ENCODE measurements at regions not wholly inside any gene's neighbourhood (a gene's known extent, or its start where the extent isn't known, plus 50 kb on each side); places are given as distances from the start of the nearest gene placed in this dataset.

DNA sequence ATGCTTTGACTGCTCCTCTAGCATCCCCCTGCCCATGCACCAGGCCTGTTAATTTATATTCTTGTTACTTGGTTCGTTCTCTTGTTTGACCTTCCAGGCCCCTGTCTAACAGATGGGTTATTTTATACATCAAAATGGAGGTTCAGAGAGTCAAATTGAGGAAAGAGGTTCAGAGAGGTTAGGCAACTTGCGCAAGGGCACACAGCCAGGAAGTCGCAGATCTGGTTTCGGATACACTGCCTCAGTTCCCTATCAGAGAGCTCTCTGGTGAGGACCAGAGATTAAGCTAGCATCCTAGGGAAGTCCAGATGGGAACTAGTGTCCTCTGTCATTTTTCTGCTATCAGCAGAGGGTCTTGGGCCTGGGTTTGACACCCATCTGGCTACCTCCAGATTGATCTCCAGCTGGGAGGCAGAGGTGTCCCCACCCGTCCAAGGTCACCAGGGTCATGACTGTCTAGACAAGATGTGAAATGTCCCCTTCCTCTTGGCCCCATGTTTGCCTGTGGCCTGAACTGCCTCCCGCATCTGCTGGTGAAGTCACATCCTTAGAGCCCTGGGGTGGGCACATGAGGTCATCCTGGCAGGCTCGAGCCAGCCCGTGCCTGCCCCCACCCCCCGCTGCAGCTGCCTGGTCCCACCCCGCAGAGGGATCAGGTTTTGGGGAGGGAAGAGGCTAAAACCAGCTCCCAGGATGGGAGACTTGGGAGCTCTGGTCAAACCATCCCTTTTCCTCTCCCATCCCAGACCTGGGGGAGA, 84.3 kb upstream of the NCOR2 start:
- CTCF ChIA-PET = no interaction called here
- H3K27ac ChIP-seq (ENCODE audit: low read length) = no peak overlapping the region
- Mint-ChIP-seq H3K27me3 (peaks cover 0 to 9% of the 10 kb centered on the region in 2 donors), H3K4me3 (no peak overlapping the region), H3K36me3 (no peaks in the 10 kb centered on the region), H3K4me1 (peaks cover 7 to 12% (median 10%) of the 10 kb centered on the region in 3 donors), H3K9me3 (peaks cover 0 to 9% (median 5%) of the 10 kb centered on the region in 3 donors), H3K27ac (no peak overlapping the region)
- POLR2A ChIA-PET = interaction anchor here in 1 of 2 donors (0.5 kb wide), 1 partner anchor 12 kb away, joined by 3 read pairs; no protein-coding TSS in a partner anchor
- no peak overlapping the region for H3K4me3 ChIP-seq (ENCODE audit: control insufficient read depth in 1 of 2, extremely low read depth in 1 of 2, low read length in 1 of 2)
- H3K9me3 ChIP-seq = no peaks in the 10 kb centered on the region
- DNase-seq (no peak), ATAC-seq (replicated peaks in 1 of 4) (no peak)
- no peaks in the 10 kb centered on the region for H3K36me3 ChIP-seq (ENCODE audit: control insufficient read depth in 2 of 2, extremely low read depth in 1 of 2, insufficient read depth in 1 of 2, low read length in 1 of 2)
- H3K27me3 ChIP-seq (replicated peaks in 1 of 2; ENCODE audit: control insufficient read depth in 2 of 2, extremely low read depth in 1 of 2, insufficient read depth in 2 of 2, low read length in 1 of 2) = peaks cover 0 to 32% of the 10 kb centered on the region in 2 experiments
- WGBS (ENCODE audit: insufficient coverage) = 100% methylated on average over 2 of the region's 10 CpGs
- H3K4me1 ChIP-seq (ENCODE audit: control insufficient read depth in 1 of 2, extremely low read depth in 1 of 2, insufficient read depth in 2 of 2, low read length in 2 of 2) = peaks cover 0 to 5% of the 10 kb centered on the region in 2 experiments

DNA sequence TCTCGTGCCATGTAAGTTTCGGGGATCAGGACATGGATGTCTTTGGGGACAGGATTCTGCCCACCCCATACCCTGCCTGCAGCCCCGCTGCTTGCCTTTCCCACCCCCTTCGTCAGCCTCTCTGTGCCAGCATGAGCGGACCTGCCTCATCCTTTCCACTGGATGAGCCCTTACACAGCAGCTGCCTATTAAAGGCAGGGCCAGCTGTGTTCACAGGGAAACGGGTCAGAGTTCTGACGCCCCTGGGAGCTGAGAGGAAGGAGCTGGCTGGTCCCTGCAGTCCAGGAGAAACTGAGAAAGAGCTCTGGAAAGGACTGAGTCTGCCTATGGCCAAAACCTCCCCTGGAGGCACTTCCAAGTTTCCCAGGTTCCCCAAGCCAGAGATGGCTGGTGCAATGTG, 83.5 kb upstream of the NCOR2 start:
- Histone ChIP-seq H3K4me3 (ENCODE audit: control insufficient read depth in 1 of 2, extremely low read depth in 1 of 2, low read length in 1 of 2) (no peak overlapping the region), H3K27ac (ENCODE audit: low read length) (no peak overlapping the region), H3K9me3 (no peaks in the 10 kb centered on the region), H3K36me3 (ENCODE audit: control insufficient read depth in 2 of 2, extremely low read depth in 1 of 2, insufficient read depth in 1 of 2, low read length in 1 of 2) (no peaks in the 10 kb centered on the region), H3K27me3 (replicated peaks in 1 of 2; ENCODE audit: control insufficient read depth in 2 of 2, extremely low read depth in 1 of 2, insufficient read depth in 2 of 2, low read length in 1 of 2) (peaks cover 0 to 34% of the 10 kb centered on the region in 2 experiments), H3K4me1 (ENCODE audit: control insufficient read depth in 1 of 2, extremely low read depth in 1 of 2, insufficient read depth in 2 of 2, low read length in 2 of 2) (peaks cover 3 to 13% of the 10 kb centered on the region in 2 experiments)
- no peak overlapping the region for H3K27ac Mint-ChIP-seq
- H3K4me1 Mint-ChIP-seq = peaks cover 15 to 19% (median 17%) of the 10 kb centered on the region in 3 donors
- peaks cover 0 to 9% (median 5%) of the 10 kb centered on the region in 3 donors for H3K9me3 Mint-ChIP-seq
- WGBS (ENCODE audit: insufficient coverage) = 84% methylated on average over 4 of the region's 7 CpGs
- ATAC-seq (replicated peaks in 1 of 4) (no peak), DNase-seq (no peak)
- peaks cover 0 to 7% of the 10 kb centered on the region in 2 donors for H3K27me3 Mint-ChIP-seq
- H3K4me3 Mint-ChIP-seq = no peak overlapping the region
- POLR2A ChIA-PET = interaction anchor here in 1 of 2 donors (0.5 kb wide), 1 partner anchor 11 kb away, joined by 3 read pairs; no protein-coding TSS in a partner anchor
- CTCF ChIA-PET = no interaction called here
- H3K36me3 Mint-ChIP-seq = no peaks in the 10 kb centered on the region

DNA sequence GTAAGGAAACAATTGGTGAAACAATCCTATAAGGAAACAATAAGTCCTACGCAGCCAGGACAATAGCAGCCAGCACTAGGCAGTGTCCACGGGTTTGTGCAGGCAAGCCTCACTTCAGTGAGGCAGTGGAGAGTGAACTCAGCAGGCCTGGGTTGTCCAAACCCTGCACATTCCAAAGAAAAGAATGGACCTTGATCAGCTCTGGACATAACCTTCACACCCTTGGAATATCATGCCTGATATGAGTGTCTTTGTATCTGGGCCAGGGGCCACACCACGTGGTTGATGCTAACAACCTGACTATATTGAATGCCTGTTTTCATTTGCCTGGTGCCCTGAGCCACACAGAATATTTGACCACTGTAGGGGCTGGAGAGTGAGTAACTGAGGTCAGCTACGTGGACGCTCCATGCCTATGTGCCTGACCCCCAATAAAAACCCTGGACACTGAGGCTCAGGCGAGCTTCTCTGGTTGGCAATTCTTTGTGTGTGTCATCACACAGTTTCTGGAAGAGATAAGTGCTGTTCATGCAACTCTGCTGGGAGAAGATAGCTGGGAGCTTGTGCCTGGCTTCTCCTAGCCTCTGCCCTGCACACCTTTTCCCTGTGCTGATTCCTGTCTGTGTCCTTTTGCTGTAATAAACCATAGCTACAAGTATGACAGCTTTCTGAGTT, 81.4 kb upstream of the NCOR2 start:
- no peak overlapping the region for H3K4me3 ChIP-seq (ENCODE audit: control insufficient read depth in 1 of 2, extremely low read depth in 1 of 2, low read length in 1 of 2)
- H3K9me3 ChIP-seq = no peaks in the 10 kb centered on the region
- peaks cover 0 to 6% of the 10 kb centered on the region in 2 donors for H3K27me3 Mint-ChIP-seq
- ChIA-PET CTCF (no interaction called here), POLR2A (no interaction called here)
- H3K9me3 Mint-ChIP-seq = peaks cover 0 to 9% (median 5%) of the 10 kb centered on the region in 3 donors
- H3K4me1 Mint-ChIP-seq = peaks cover 23 to 27% (median 24%) of the 10 kb centered on the region in 3 donors
- no peak overlapping the region for H3K4me3 Mint-ChIP-seq
- no peaks in the 10 kb centered on the region for H3K36me3 Mint-ChIP-seq
- H3K36me3 ChIP-seq (ENCODE audit: control insufficient read depth in 2 of 2, extremely low read depth in 1 of 2, insufficient read depth in 1 of 2, low read length in 1 of 2) = no peaks in the 10 kb centered on the region
- DNase-seq (no peak), ATAC-seq (replicated peaks in 1 of 4) (no peak)
- peaks cover 5 to 20% of the 10 kb centered on the region in 2 experiments for H3K4me1 ChIP-seq (ENCODE audit: control insufficient read depth in 1 of 2, extremely low read depth in 1 of 2, insufficient read depth in 2 of 2, low read length in 2 of 2)
- peaks cover 0 to 29% of the 10 kb centered on the region in 2 experiments for H3K27me3 ChIP-seq (replicated peaks in 1 of 2; ENCODE audit: control insufficient read depth in 2 of 2, extremely low read depth in 1 of 2, insufficient read depth in 2 of 2, low read length in 1 of 2)
- H3K27ac Mint-ChIP-seq = no peak overlapping the region
- 67% methylated on average over 5 of the region's 6 CpGs for WGBS (ENCODE audit: insufficient coverage)
- no peak overlapping the region for H3K27ac ChIP-seq (ENCODE audit: low read length)

DNA sequence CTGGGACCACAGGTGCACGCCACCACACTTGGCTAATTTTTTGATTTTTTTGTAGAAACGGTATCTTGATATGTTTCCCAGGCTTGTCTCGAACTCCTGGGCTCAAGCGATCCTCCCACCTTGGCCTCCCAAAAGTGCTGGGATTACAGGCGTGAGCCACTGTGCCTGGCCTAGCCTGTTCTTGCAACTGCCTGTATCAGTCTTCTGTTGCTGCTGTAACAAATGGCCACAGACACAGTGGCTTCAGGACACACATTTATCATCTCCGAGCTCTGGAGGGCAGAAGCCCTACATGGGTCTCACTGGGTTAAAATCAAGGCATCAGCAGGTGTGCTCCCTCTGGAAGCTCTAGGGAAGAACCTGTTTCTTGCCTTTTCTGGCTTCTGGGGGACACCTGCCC, 79.9 kb upstream of the NCOR2 start:
- ATAC-seq (replicated peaks in 1 of 4) (no peak), DNase-seq (no peak)
- Mint-ChIP-seq H3K27ac (no peak overlapping the region), H3K4me1 (peaks cover 20 to 27% (median 21%) of the 10 kb centered on the region in 3 donors), H3K4me3 (peak overlapping the region in 1 of 3 donors; percentile 81), H3K9me3 (peaks cover 0 to 9% (median 5%) of the 10 kb centered on the region in 3 donors), H3K36me3 (no peaks in the 10 kb centered on the region), H3K27me3 (peaks cover 0 to 4% of the 10 kb centered on the region in 2 donors)
- H3K27ac ChIP-seq (ENCODE audit: low read length) = no peak overlapping the region
- H3K36me3 ChIP-seq (ENCODE audit: control insufficient read depth in 2 of 2, extremely low read depth in 1 of 2, insufficient read depth in 1 of 2, low read length in 1 of 2) = no peaks in the 10 kb centered on the region
- no peaks in the 10 kb centered on the region for H3K9me3 ChIP-seq
- peaks cover 0 to 24% of the 10 kb centered on the region in 2 experiments for H3K27me3 ChIP-seq (replicated peaks in 1 of 2; ENCODE audit: control insufficient read depth in 2 of 2, extremely low read depth in 1 of 2, insufficient read depth in 2 of 2, low read length in 1 of 2)
- ChIA-PET POLR2A (no interaction called here), CTCF (no interaction called here)
- H3K4me1 ChIP-seq (ENCODE audit: control insufficient read depth in 1 of 2, extremely low read depth in 1 of 2, insufficient read depth in 2 of 2, low read length in 2 of 2) = peaks cover 5 to 16% of the 10 kb centered on the region in 2 experiments
- no peak overlapping the region for H3K4me3 ChIP-seq (ENCODE audit: control insufficient read depth in 1 of 2, extremely low read depth in 1 of 2, low read length in 1 of 2)
- WGBS (ENCODE audit: insufficient coverage) = 97% methylated on average over 5 of the region's 6 CpGs

- ATAC-seq (replicated peaks in 1 of 4) (peak; percentile 40 to 67 (median 52)), DNase-seq (peak in 26 of 35 experiments; percentile 5 to 34 (median 15))
- Histone ChIP-seq H3K27ac (ENCODE audit: low read length) (no peak overlapping the region), H3K27me3 (replicated peaks in 1 of 2; ENCODE audit: control insufficient read depth in 2 of 2, extremely low read depth in 1 of 2, insufficient read depth in 2 of 2, low read length in 1 of 2) (peaks cover 0 to 24% of the 10 kb centered on the region in 2 experiments), H3K4me1 (ENCODE audit: control insufficient read depth in 1 of 2, extremely low read depth in 1 of 2, insufficient read depth in 2 of 2, low read length in 2 of 2) (peaks cover 5 to 16% of the 10 kb centered on the region in 2 experiments), H3K4me3 (ENCODE audit: control insufficient read depth in 1 of 2, extremely low read depth in 1 of 2, low read length in 1 of 2) (peak overlapping the region; percentile 21 to 48), H3K36me3 (ENCODE audit: control insufficient read depth in 2 of 2, extremely low read depth in 1 of 2, insufficient read depth in 1 of 2, low read length in 1 of 2) (no peaks in the 10 kb centered on the region), H3K9me3 (no peaks in the 10 kb centered on the region)
- Mint-ChIP-seq H3K36me3 (no peaks in the 10 kb centered on the region), H3K27me3 (peaks cover 0 to 3% of the 10 kb centered on the region in 2 donors), H3K4me3 (peak overlapping the region; percentile 66 to 81 (median 69)), H3K9me3 (peaks cover 0 to 9% (median 5%) of the 10 kb centered on the region in 3 donors), H3K27ac (peak overlapping the region in 1 of 2 donors; percentile 73), H3K4me1 (peaks cover 20 to 27% (median 21%) of the 10 kb centered on the region in 3 donors)
- CTCF ChIA-PET = no interaction called here
- WGBS (ENCODE audit: insufficient coverage) = 4% methylated on average over 15 of the region's 34 CpGs
- POLR2A ChIA-PET = no interaction called here
Observed at GRCh38 chr12:124646385-124647230, 79.2 kb upstream of the NCOR2 start.
